Fibroblast of skin of left biceps (primary cell): ENCODE measurements at regions not wholly inside any gene's neighbourhood (a gene's known extent, or its start where the extent isn't known, plus 50 kb on each side); places are given as distances from the start of the nearest gene placed in this dataset.

Source experiments
- DNase-seq, 2 experiments: peaks; one replicate each; pipeline ENCODE4 v3.0.0-alpha.2; 2013; ENCODE audit warnings: low read depth in 2 of 2

DNA sequence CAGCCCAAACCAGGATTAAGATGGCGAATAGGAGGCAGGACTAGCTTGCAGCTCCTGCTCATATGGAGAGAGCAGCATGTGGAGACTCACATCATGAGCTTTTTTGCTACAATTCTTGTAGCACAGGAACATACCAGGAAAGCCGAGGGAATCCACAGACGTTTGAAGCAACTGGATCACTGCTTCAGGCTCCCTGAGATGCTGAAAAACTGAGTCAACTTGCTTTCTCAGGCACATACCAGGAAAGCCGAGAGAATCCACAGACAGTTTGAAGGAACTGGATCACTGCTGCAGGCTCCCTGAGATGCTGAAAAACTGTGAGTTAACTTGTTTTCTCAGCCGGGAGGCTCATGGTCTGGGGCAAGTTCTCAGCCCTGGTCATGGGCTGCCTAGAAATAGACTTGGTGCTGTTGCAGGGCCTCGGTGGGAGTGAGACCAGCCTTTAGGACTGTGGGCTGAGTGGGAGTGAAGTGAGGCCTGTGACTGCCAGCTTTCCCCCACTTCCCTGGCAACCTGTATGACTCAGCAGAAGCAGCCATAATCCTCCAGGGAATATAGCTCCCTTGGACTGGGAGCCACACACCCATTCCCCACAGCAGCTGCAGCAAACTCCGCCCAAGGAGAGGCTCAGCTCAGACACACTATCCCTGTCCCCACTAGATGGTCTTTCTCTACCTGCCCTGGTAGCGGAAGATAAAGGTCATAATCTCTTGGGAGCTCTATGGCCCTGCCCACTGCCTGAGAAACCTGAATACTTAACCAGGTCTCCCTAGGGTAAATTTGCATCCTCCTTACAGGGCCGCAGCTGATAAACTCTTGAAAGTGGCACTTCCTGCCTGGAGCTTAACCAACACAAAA lies 51.9 kb upstream of the PFN2 start:
- DNase-seq: no peak

DNA sequence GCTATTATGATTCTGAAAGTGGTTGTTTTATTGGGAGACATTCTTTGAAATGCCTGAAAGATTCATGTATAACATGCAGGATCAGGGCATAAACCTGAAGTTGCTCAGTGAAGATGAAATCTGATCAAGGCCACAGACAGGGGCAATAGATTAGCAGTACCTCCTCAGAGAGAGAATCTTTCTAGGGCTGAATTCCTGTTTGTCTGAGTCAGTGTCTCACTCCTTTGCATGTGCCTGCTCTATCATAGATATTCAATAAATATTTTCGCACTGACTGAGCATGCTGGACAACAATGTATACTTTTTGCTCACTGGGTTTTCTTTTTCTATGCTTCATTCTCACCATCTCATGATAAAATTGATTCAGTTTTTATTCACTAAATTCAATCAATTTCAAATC lies 49.8 kb upstream of the PFN2 start:
- DNase-seq: peak; percentile 48 to 55
